GM19463 (cell line): ENCODE measurements at regions not wholly inside any gene's neighbourhood (a gene's known extent, or its start where the extent isn't known, plus 50 kb on each side); places are given as distances from the start of the nearest gene placed in this dataset.

Experiments
- ATAC-seq: cut with Tn5 transposase; IDR thresholded peaks from one replicate; pipeline ENCODE4 v1.9.1; 2021; ENCODE audit warnings: mild to moderate bottlenecking, moderate library complexity; ENCODE audit not compliant: unreplicated experiment

GRCh38 chr4:4695497-4695896 lies 153.6 kb upstream of the STX18 start:
- no peak for ATAC-seq

- ATAC-seq = no peak
Observed at GRCh38 chr4:4694827-4695226, 153.0 kb upstream of the STX18 start.

GRCh38 chr4:4694296-4694772 lies 152.5 kb upstream of the STX18 start:
- ATAC-seq = no peak

- ATAC-seq = no peak
Observed at GRCh38 chr4:4693755-4694295, 152.0 kb upstream of the STX18 start.

- peak; percentile 61 for ATAC-seq
Observed at GRCh38 chr4:4693258-4693657, 151.4 kb upstream of the STX18 start.

- no peak for ATAC-seq
Observed at GRCh38 chr4:4690854-4691253, 149.0 kb upstream of the STX18 start.

GRCh38 chr4:4689694-4690440 lies 148.0 kb upstream of the STX18 start:
- ATAC-seq = peak; percentile 71

GRCh38 chr4:4687935-4688727 lies 146.3 kb upstream of the STX18 start:
- ATAC-seq = no peak

- ATAC-seq = no peak
Observed at GRCh38 chr4:4687100-4687499, 145.3 kb upstream of the STX18 start.

- ATAC-seq = no peak
Observed at GRCh38 chr4:4685810-4686795, 144.3 kb upstream of the STX18 start.

GRCh38 chr4:4681653-4682052 lies 139.8 kb upstream of the STX18 start:
- ATAC-seq = no peak

- no peak for ATAC-seq
Observed at GRCh38 chr4:4680758-4681157, 138.9 kb upstream of the STX18 start.

- no peak for ATAC-seq
Observed at GRCh38 chr4:4680243-4680642, 138.4 kb upstream of the STX18 start.

GRCh38 chr4:4677556-4678522 lies 136.0 kb upstream of the STX18 start:
- ATAC-seq = no peak

GRCh38 chr4:4675641-4676040 lies 133.8 kb upstream of the STX18 start:
- ATAC-seq = no peak

- ATAC-seq = no peak
Observed at GRCh38 chr4:4675051-4675581, 133.3 kb upstream of the STX18 start.

GRCh38 chr4:4673070-4673469 lies 131.2 kb upstream of the STX18 start:
- no peak for ATAC-seq

GRCh38 chr4:4672402-4672801 lies 130.6 kb upstream of the STX18 start:
- no peak for ATAC-seq

GRCh38 chr4:4671774-4672349 lies 130.0 kb upstream of the STX18 start:
- no peak for ATAC-seq
